Activated naive CD4-positive, alpha-beta T cell treated with Interleukin-2 at 50 U/mL for 16 hours (primary cell): ENCODE measurements at regions not wholly inside any gene's neighbourhood (a gene's known extent, or its start where the extent isn't known, plus 50 kb on each side); places are given as distances from the start of the nearest gene placed in this dataset.

Source experiments
- DNase-seq: peaks from one replicate; pipeline ENCODE4 v3.0.0-alpha.2; 2020

GRCh38 chr1:229098903-229099578, 171.9 kb upstream of the RAB4A start:
- no peak for DNase-seq

- no peak for DNase-seq
Measured at GRCh38 chr1:229101011-229101871, 169.7 kb upstream of the RAB4A start.

- no peak for DNase-seq
Measured at GRCh38 chr1:229102741-229103391, 168.0 kb upstream of the RAB4A start.

- DNase-seq: no peak
Measured at GRCh38 chr1:229104654-229105053, 166.3 kb upstream of the RAB4A start.

- no peak for DNase-seq
Measured at GRCh38 chr1:229105109-229105508, 165.8 kb upstream of the RAB4A start.

GRCh38 chr1:229105822-229106525, 164.9 kb upstream of the RAB4A start:
- no peak for DNase-seq

- DNase-seq: no peak
Measured at GRCh38 chr1:229106526-229107125, 164.3 kb upstream of the RAB4A start.

GRCh38 chr1:229107304-229107815, 163.6 kb upstream of the RAB4A start:
- DNase-seq: no peak

- no peak for DNase-seq
Measured at GRCh38 chr1:229107972-229108371, 162.9 kb upstream of the RAB4A start.

GRCh38 chr1:229108598-229109201, 162.2 kb upstream of the RAB4A start:
- DNase-seq: no peak

GRCh38 chr1:229109320-229109761, 161.6 kb upstream of the RAB4A start:
- DNase-seq: no peak

- no peak for DNase-seq
Measured at GRCh38 chr1:229110986-229111385, 159.9 kb upstream of the RAB4A start.

GRCh38 chr1:229111703-229112319, 159.1 kb upstream of the RAB4A start:
- DNase-seq: no peak

- DNase-seq: no peak
Measured at GRCh38 chr1:229112832-229113548, 157.9 kb upstream of the RAB4A start.

GRCh38 chr1:229114315-229114714, 156.6 kb upstream of the RAB4A start:
- DNase-seq: no peak

GRCh38 chr1:229114850-229115365, 156.0 kb upstream of the RAB4A start:
- DNase-seq: no peak

GRCh38 chr1:229116114-229116513, 154.8 kb upstream of the RAB4A start:
- no peak for DNase-seq

- DNase-seq: no peak
Measured at GRCh38 chr1:229117664-229118300, 153.1 kb upstream of the RAB4A start.

- no peak for DNase-seq
Measured at GRCh38 chr1:229118477-229119061, 152.3 kb upstream of the RAB4A start.

- DNase-seq: no peak
Measured at GRCh38 chr1:229119161-229119560, 151.8 kb upstream of the RAB4A start.
